Chondrocyte (in vitro differentiated cells): ENCODE measurements at regions not wholly inside any gene's neighbourhood (a gene's known extent, or its start where the extent isn't known, plus 50 kb on each side); places are given as distances from the start of the nearest gene placed in this dataset.

Experiments
- DNase-seq: peaks from one replicate; pipeline ENCODE4 v3.0.0; 2021; ENCODE audit warnings: mixed read lengths, low spot score
- H3K27ac Mint-ChIP-seq: one replicate; pipeline ENCODE4 v1.8.0; 2021; ENCODE audit warnings: mild to moderate bottlenecking, moderate library complexity, mixed read lengths; ENCODE audit not compliant: unreplicated experiment
- H3K27me3 Mint-ChIP-seq: 2 replicates; pipeline ENCODE4 v1.8.0; 2021; ENCODE audit warnings: low read depth, mixed read lengths
- H3K36me3 Mint-ChIP-seq: 2 replicates; pipeline ENCODE4 v1.8.0; 2021; ENCODE audit warnings: low read depth, mixed read lengths
- H3K4me1 Mint-ChIP-seq: 2 replicates; pipeline ENCODE4 v1.8.0; 2021; ENCODE audit warnings: low read depth, mild to moderate bottlenecking, mixed read lengths
- H3K4me3 Mint-ChIP-seq: one replicate; pipeline ENCODE4 v1.8.0; 2021; ENCODE audit warnings: mild to moderate bottlenecking, moderate library complexity, mixed read lengths; ENCODE audit not compliant: unreplicated experiment
- H3K9me3 Mint-ChIP-seq: 2 replicates; pipeline ENCODE4 v1.8.0; 2021; ENCODE audit warnings: low read depth, mixed read lengths
- CTCF ChIP-seq: fragments of 200-600 bp; sonication (generic); IDR thresholded peaks from 2 replicates; pipeline ENCODE4 v1.5.0; 2021; ENCODE audit warnings: antibody characterized with exemption, mild to moderate bottlenecking, moderate library complexity

GRCh38 chr2:58845011-58845410 lies 603.9 kb upstream of the FANCL start:
- no peak for TF ChIP-seq CTCF
- H3K27ac Mint-ChIP-seq, result no peak overlapping the region
- H3K4me1 Mint-ChIP-seq, result no peaks in the 10 kb centered on the region
- no peaks in the 10 kb centered on the region for H3K9me3 Mint-ChIP-seq
- no peak for DNase-seq
- no peak overlapping the region for H3K4me3 Mint-ChIP-seq
- H3K27me3 Mint-ChIP-seq, result peaks cover 22% of the 10 kb centered on the region
- no peaks in the 10 kb centered on the region for H3K36me3 Mint-ChIP-seq

GRCh38 chr2:58842501-58843155 lies 601.5 kb upstream of the FANCL start:
- no peak for TF ChIP-seq CTCF
- DNase-seq, result no peak
- H3K27ac Mint-ChIP-seq, result no peak overlapping the region
- no peak overlapping the region for H3K4me3 Mint-ChIP-seq
- H3K27me3 Mint-ChIP-seq, result peaks cover 33% of the 10 kb centered on the region
- H3K9me3 Mint-ChIP-seq, result no peaks in the 10 kb centered on the region
- H3K4me1 Mint-ChIP-seq, result no peaks in the 10 kb centered on the region
- H3K36me3 Mint-ChIP-seq, result no peaks in the 10 kb centered on the region

- Mint-ChIP-seq H3K27me3 (peaks cover 8% of the 10 kb centered on the region), H3K4me1 (no peaks in the 10 kb centered on the region), H3K9me3 (peaks cover 5% of the 10 kb centered on the region), H3K4me3 (no peak overlapping the region), H3K36me3 (no peaks in the 10 kb centered on the region), H3K27ac (no peak overlapping the region)
- no peak for DNase-seq
- no peak for TF ChIP-seq CTCF
These were observed 593.3 kb upstream of the FANCL start for GRCh38 chr2:58834404-58834803.

- Mint-ChIP-seq H3K27me3 (no peaks in the 10 kb centered on the region), H3K4me3 (no peak overlapping the region), H3K4me1 (no peaks in the 10 kb centered on the region), H3K9me3 (peaks cover 48% of the 10 kb centered on the region), H3K27ac (no peak overlapping the region), H3K36me3 (peaks cover 5% of the 10 kb centered on the region)
- no peak for DNase-seq
- TF ChIP-seq CTCF, result no peak
These were observed 585.7 kb upstream of the FANCL start for GRCh38 chr2:58826795-58827194.

- no peak for DNase-seq
- no peaks in the 10 kb centered on the region for H3K4me1 Mint-ChIP-seq
- no peak overlapping the region for H3K27ac Mint-ChIP-seq
- no peaks in the 10 kb centered on the region for H3K36me3 Mint-ChIP-seq
- TF ChIP-seq CTCF, result no peak
- H3K9me3 Mint-ChIP-seq, result peaks cover 3% of the 10 kb centered on the region
- no peak overlapping the region for H3K4me3 Mint-ChIP-seq
- H3K27me3 Mint-ChIP-seq, result peaks cover 5% of the 10 kb centered on the region
These were observed 571.7 kb upstream of the FANCL start for GRCh38 chr2:58812771-58813344.
